ENCODE measurements at regions not wholly inside any gene's neighbourhood (a gene's known extent, or its start where the extent isn't known, plus 50 kb on each side); places are given as distances from the start of the nearest gene placed in this dataset.

DNA sequence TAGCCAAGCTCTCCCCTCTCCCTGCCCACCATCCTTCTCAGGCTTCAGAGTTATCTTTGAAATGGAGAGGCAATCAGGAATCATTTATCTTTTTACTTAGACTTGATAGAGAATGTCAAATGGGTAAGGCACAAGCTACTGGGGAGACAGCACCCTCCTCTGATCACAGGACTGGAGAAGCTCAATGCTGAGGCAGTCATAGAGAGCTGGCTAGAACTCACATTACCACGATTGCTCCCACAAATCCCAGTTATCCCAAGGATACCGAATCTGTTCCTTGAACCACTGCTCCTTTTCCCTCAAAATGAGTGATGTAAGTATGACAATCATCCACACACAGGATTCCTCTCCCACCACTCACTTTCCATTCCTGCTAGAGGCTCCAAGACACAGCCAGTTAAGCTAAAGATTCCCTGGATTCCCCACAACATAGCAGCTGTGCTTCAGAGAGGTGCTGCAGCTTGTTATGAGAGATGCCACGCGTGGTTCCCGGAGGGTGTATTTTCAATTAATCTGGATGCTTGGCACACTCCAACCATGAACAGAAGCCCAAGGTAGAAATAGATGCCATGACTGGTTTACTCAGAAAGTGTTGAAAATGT lies 96.2 kb upstream of the VGLL2 start:
- no peak for DNase-seq

DNA sequence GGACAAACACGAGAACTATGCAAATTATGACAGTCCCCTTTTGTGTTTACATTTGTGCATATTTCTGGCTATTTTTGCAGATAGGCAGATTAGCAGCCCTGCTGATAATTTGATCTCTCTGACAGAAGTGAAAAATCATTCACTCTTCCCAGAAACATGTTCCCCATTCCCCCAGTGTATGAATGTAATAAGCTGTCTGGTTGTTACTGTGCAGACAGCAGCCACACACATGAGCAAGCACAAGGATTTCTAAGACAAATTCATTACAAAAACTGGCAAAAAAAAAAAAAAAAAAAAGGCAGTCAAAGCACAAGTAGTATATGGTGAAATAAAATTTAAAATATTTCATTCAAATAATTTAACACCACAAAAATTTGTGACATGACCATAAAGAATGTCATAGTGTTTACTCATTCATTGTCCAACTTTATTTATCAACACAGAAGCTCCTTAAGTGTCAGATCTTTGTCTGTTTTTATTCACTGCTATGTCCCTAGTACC lies 95.5 kb upstream of the VGLL2 start:
- DNase-seq = no peak

DNA sequence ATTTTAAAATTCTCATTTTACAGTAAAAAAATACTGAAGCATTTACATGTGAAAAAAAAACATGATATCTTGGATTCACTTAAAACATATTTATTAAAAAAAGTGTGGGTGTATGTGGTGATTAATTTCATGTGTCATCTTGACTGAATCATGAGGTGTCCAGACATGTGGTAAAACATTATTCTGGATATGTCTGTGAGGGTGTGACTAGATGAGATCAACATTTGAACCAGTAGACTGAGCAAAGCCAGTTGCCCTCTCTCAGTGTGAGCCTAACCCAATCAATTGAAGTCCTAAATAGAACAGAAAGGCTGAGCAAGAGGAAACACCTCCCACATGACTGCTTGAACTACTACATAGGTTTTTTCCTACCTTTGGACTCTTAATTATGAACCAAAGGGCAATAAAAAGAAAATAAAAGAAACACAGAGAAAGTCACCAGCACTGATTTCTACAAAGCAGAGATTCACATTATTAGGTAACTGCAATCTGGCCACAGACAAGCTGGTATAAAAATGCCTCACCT lies 90.5 kb upstream of the VGLL2 start:
- no peak for DNase-seq

DNA sequence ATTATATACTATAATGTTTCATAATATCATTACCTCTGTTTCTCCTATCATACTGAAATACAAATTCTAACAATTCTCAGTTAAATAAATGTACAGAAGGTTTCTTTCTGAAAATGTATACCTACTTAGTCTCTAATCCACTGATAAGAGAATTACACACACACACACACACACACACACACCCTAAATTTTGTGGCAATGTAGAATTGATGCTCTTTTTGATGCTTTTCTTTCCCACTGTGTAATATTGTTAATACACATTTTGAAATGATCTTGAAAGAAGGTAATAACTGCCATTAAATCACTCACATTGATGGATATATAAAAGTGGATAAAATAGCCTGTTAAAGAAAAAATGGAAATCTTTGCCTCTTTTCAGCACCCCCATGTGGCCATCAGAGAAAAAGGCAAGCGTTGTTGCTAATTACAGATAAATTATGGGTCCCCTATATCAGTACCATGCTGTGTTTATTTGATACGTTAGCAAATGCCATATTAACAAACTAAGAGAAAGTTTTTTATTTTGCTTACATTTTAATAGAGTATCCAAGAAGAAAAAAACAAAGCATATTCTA lies 76.6 kb upstream of the VGLL2 start:
- DNase-seq = no peak

DNA sequence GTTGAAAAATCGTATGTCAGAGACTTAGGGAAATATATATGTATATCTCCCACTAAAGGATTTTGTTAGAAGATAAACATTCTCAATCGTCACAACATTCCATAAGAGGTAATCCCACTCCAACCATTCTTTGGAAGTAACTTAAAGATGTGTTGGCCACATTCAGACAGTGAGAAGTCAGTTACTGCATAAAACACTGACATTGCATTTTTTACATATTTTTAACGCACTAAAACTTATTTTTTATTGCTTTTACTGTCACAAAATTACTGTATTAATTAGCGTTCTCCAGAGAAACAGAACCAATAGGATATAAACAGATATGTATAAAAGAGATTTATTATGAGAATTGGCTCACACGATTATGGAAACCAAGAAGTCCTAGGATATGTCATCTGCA lies 74.3 kb upstream of the VGLL2 start:
- no peak for DNase-seq

DNA sequence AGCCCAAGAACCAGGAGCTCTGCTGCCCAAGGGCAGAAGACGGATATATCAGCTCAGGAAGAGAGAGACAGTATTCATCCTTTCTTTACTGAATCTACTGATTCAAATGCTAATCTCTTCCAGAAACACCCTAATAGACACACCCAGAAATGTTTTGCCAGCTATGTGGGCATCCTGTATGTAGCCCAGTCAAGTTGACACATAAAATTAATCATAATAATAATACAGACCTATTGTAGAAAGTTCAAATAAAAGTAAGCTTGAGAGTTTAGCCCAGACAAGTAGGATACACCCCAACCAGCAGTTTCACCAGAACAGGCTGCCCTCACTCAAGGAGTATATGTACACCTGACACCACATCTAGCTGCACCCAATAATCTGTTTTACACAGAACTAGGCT lies 73.9 kb upstream of the VGLL2 start:
- no peak for DNase-seq

DNA sequence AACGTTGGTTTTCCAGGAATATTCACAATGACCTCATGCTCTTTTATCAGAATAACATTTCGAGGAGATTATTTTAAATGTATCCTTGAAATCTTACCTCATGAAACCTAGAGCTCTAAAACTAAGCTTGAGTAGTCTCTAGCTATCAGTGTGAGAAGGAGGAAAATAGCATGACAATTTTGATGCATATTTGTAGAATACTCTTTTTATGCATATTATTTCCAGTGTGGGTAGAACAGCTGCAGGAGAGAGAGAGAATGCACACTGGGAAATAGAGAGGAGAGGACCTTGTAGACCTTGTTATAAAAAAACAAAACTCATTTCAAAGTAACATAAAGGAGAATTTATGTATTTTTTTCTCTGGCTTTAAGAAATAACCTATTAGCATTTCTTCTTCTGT lies 71.1 kb upstream of the VGLL2 start:
- DNase-seq = no peak

DNA sequence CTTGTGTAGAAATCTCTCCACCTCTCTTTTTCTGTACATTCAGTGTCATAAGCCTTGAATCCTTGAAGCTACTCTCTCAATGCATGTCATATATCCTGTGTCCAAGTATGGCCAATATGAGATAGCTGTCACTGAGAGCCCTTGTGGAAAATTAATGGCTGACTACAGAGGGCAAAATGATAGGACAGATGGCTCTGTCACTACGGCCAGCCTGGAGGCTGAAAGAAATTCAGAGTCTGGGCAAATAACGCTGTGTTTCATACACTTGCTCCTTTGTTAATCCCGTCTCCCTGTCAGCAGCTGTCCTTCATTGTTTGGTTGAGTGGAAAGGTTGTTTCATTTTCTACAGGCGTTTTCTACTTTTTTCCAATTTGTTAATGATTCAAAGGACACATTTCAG lies 70.4 kb upstream of the VGLL2 start:
- DNase-seq = no peak

DNA sequence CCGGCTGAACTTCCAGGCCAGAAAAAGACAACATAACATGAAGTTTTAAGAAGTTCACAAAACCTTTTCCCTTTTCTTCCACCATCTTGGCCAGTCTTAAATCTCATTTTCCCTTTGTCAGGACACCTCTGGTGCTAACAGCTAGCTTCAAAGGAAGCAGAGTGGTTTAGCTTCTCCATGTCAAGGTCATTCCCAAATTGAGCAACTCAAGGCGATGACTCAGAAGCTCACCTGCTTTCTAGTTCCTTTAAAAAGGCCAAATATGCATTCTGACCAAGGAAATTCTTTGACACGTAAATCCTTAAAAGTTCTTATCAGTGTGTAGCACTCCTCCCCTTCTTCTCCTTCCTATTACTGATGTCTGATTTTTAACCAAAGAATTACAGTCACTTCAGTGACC lies 69.6 kb upstream of the VGLL2 start:
- no peak for DNase-seq

DNA sequence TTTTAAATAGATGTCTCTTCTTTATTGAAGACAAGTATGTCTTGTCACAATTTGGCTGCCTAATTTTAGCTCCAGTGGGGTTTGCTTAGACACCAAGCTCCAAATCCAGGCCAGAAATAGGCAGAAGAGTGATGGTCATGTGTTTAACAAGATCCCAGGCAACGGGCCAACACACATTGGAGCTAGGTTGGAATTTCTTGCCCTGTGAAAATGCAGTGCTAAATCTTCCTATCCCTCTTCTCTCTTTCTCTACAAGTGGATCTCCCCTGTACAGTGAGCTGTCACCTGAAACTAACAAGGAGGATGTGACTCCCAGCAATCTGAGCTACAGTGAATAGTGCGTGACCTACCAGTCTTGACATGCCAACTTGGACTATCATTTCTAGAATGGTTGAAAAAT lies 65.3 kb upstream of the VGLL2 start:
- DNase-seq = no peak

DNA sequence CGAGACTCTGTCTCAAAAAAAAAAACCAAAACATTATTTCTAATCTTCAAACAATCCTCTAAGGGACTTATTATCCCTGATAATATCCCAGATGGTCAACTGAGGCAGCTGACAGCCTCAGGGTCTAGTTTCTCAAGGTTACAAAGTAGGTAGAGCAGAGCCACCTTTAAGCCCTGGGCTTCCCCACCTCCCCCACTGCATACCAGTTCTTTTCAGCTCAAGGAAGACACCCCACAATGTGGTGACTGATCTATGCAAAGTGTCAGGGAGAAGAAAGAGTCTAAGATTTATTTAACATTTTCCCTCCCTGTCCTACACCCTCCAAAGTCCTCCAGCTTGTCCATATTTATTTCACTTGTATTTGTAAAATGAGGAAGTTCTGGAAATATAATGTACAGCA lies 60.5 kb upstream of the VGLL2 start:
- no peak for DNase-seq

DNA sequence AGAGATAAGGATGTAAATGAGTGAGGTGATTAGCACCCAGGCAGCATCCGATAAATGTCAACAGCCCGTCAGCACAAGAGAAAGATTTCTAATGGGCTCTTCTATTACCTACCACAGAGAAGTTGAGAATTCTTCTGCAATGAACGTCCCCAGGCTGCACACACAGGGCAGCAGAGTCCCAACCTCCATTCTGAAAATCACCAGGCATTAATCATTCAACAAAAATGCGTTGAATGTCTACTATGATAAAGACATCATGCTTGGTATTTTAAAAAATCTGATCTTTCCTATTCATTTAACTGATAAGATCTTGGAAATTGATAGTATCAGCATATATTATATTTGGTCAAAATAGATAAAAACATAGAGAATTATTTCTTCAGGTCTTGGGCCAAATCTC lies 59.5 kb upstream of the VGLL2 start:
- DNase-seq = no peak

DNA sequence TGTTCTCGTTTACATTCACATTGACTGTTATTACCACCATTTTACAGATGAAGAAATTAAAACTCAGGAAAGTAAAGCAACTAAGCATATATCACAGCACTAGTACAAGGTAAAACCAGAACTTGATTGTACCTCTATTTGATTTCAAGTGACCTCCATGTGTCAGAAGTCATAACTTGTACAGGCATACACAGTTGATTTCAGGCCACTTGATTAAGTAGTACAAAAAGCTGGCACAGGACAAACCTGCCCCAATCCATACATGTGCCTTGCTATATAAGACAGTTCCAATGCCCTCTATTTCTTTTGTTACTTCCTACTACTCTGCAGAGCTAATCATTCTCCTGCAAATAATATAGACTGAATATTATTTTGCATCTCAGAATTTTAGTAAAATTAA lies 58.8 kb upstream of the VGLL2 start:
- DNase-seq = no peak

DNA sequence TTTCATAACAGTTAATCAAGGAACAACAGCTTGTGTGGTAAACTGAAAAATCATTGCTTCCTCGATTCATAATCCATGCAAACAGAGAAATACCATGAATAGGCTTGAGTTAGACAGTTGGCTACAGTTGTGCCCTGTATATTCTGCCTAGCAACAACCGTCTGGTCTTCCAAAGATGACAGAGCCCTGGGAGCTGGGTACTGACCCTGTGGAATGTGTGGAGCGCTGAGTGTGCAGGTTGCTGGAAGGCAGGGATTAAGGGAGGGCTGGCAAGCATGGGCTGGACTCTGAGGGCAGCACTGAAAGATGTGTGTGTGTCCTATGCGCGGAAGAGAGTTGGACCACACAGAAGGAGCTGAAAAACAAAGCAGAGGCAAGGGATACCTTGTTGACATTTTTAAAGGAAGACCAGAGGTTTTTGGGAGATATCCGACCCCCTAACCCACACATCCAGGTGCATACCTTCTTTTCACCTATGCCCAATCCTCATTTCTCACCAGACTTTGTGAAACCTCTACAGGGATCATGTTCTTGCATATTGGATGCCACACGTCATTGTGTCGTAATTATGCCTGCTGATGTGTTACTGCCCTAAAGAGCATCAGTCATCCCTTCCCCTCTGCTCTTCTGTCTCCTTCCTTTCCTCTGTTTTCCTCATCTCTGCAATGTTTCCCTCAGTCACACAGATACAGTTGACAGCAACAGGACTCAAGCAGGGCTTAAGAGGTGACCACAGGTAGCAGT lies 58.2 kb upstream of the VGLL2 start:
- peak; percentile 55 for DNase-seq

DNA sequence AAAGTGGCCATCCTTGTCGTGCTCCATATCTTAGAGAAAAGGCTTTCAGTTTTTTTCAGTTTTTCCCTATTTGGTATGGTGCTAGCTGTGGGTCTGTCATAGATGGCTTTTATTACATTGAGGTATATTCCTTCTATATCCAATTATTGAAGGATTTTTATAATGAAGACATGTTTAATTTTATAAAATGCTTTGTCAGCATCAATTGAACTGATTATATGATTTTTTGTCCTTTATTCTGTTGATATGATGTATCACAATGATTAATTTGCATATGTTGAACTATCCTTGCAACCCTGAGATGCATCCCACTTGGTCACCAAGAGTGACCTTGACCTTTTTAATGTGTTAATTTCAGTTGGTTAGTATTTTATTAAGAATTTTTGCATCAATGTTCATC lies 55.1 kb upstream of the VGLL2 start:
- DNase-seq = no peak

DNA sequence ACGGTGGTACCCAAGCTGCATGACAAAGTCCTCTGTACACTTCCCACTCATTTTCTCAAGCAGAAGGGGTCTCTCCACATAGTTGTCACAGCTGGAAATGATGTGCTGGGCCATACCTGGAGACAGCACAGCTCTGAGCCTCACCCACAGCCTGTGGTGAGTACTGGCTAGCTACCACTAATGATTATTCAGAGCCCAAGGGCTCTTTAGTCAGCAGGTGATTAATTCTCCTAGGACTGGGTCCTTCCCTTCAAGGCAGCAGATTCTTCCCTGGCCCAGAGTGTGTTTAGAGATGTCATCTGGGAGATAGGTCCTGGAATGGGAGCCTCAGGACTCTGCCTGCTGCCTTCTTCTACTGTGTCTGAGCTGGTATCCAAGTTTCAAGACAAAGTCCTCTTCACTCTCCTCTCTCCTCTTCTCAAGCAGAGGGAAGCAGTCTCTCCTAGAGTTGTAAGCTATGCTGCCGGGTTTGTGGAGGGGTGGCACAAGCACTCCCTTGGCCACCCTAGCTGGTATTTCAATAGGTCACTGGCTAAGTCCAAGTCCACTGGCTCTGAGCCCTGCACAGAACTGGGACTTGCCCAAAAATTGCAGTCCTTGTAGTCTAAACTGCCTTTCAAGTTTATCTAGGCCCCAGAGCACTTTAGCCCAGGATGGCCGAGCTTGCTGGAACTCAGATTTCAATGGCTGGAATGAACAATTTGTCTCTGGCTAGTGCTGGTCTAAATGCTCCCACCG lies 49.8 kb upstream of the VGLL2 start:
- DNase-seq = no peak
